ENCODE measurements at regions not wholly inside any gene's neighbourhood (a gene's known extent, or its start where the extent isn't known, plus 50 kb on each side); places are given as distances from the start of the nearest gene placed in this dataset.

DNA sequence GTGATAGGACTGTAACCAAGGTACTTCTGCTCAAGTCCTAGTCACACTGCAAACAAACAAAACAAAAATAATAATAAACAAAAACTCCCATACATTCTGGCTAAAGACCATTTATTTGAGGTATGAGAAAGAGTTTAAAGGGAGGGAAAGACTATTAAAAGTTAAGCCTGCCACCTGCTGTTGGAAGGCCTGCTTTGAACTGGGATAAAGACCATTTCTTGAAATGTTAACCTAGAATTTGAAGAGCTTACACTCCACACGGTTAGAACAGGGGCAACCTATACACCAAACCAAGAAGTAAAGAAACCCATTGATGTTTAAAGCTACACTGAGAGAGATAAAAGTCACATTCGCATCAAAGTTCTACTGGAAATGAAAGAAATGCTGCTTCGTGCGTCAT lies 548.7 kb upstream of the DIPK2B start:
- no peaks in the 10 kb centered on the region for H3K27me3 ChIP-seq (ENCODE audit: insufficient read depth, poor library complexity, severe bottlenecking)
- no peak overlapping the region for H3K4me3 ChIP-seq (replicated peaks; ENCODE audit: insufficient read depth, low read length)
- TF ChIP-seq SPI1 (IDR thresholded peaks at IDR 0.05; ENCODE audit: borderline replicate concordance, low read depth) (no peak), POLR2AphosphoS5 (IDR thresholded peaks at IDR 0.05; ENCODE audit: low read depth) (no peak), GABPA (IDR thresholded peaks at IDR 0.05; ENCODE audit: low read depth) (no peak)
- TF ChIP-seq, protein P1, sequence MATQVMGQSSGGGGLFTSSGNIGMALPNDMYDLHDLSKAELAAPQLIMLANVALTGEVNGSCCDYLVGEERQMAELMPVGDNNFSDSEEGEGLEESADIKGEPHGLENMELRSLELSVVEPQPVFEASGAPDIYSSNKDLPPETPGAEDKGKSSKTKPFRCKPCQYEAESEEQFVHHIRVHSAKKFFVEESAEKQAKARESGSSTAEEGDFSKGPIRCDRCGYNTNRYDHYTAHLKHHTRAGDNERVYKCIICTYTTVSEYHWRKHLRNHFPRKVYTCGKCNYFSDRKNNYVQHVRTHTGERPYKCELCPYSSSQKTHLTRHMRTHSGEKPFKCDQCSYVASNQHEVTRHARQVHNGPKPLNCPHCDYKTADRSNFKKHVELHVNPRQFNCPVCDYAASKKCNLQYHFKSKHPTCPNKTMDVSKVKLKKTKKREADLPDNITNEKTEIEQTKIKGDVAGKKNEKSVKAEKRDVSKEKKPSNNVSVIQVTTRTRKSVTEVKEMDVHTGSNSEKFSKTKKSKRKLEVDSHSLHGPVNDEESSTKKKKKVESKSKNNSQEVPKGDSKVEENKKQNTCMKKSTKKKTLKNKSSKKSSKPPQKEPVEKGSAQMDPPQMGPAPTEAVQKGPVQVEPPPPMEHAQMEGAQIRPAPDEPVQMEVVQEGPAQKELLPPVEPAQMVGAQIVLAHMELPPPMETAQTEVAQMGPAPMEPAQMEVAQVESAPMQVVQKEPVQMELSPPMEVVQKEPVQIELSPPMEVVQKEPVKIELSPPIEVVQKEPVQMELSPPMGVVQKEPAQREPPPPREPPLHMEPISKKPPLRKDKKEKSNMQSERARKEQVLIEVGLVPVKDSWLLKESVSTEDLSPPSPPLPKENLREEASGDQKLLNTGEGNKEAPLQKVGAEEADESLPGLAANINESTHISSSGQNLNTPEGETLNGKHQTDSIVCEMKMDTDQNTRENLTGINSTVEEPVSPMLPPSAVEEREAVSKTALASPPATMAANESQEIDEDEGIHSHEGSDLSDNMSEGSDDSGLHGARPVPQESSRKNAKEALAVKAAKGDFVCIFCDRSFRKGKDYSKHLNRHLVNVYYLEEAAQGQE (IDR thresholded peaks at IDR 0.05; ENCODE audit: insufficient replicate concordance, low read depth), result no peak
- TF ChIP-seq, protein P2, sequence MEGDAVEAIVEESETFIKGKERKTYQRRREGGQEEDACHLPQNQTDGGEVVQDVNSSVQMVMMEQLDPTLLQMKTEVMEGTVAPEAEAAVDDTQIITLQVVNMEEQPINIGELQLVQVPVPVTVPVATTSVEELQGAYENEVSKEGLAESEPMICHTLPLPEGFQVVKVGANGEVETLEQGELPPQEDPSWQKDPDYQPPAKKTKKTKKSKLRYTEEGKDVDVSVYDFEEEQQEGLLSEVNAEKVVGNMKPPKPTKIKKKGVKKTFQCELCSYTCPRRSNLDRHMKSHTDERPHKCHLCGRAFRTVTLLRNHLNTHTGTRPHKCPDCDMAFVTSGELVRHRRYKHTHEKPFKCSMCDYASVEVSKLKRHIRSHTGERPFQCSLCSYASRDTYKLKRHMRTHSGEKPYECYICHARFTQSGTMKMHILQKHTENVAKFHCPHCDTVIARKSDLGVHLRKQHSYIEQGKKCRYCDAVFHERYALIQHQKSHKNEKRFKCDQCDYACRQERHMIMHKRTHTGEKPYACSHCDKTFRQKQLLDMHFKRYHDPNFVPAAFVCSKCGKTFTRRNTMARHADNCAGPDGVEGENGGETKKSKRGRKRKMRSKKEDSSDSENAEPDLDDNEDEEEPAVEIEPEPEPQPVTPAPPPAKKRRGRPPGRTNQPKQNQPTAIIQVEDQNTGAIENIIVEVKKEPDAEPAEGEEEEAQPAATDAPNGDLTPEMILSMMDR (IDR thresholded peaks at IDR 0.05; ENCODE audit: insufficient read depth, low read length), result no peak

DNA sequence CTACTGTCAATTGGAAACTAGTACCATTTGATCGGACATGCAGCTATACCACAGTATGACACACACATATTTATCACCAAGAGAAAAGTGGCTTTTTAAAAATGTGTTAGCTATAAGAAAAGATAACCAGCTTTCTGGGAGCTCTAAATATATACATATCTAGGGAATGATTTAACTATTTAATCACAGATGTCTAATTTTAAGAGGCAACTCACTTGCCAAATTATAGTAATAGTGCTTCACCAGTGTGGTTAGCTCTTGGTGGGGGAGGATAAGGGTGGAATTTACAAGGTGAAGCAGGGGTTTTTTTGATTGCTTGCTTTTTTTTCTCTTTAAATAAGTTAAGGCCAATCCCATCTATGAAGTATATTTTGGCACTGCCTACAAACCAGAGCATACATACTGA lies 547.7 kb upstream of the DIPK2B start:
- Histone ChIP-seq H3K27ac (replicated peaks) (no peak overlapping the region), H3K4me3 (replicated peaks; ENCODE audit: insufficient read depth, low read length) (no peak overlapping the region), H3K27me3 (ENCODE audit: insufficient read depth, poor library complexity, severe bottlenecking) (no peaks in the 10 kb centered on the region)
- no peak for DNase-seq (ENCODE audit: low read depth in 1 of 2, low spot score in 1 of 2)
- TF ChIP-seq, protein P1 (IDR thresholded peaks at IDR 0.05; ENCODE audit: insufficient replicate concordance, low read depth), result no peak
- no peak for TF ChIP-seq SPI1 (IDR thresholded peaks at IDR 0.05; ENCODE audit: borderline replicate concordance, low read depth)
- no peak for TF ChIP-seq POLR2AphosphoS5 (IDR thresholded peaks at IDR 0.05; ENCODE audit: low read depth)
- no peak for TF ChIP-seq GABPA (IDR thresholded peaks at IDR 0.05; ENCODE audit: low read depth)
- TF ChIP-seq, protein P2 (IDR thresholded peaks at IDR 0.05; ENCODE audit: insufficient read depth, low read length), result no peak

More for the DNA sequence above, 548.7 kb upstream of the DIPK2B start:
- no peak for DNase-seq (ENCODE audit: low read depth in 1 of 2, low spot score in 1 of 2)
- peak overlapping the region; percentile 18 for H3K27ac ChIP-seq (replicated peaks)

GRCh38 chrX:45747905-45748304 lies 547.2 kb upstream of the DIPK2B start:
- Histone ChIP-seq H3K27me3 (ENCODE audit: insufficient read depth, poor library complexity, severe bottlenecking) (no peaks in the 10 kb centered on the region), H3K27ac (replicated peaks) (no peak overlapping the region), H3K4me3 (replicated peaks; ENCODE audit: insufficient read depth, low read length) (no peak overlapping the region)
- TF ChIP-seq, protein P2 (IDR thresholded peaks at IDR 0.05; ENCODE audit: insufficient read depth, low read length), result no peak
- no peak for TF ChIP-seq POLR2AphosphoS5 (IDR thresholded peaks at IDR 0.05; ENCODE audit: low read depth)
- no peak for DNase-seq (ENCODE audit: low read depth in 1 of 2, low spot score in 1 of 2)

GRCh38 chrX:45745479-45745878 lies 544.8 kb upstream of the DIPK2B start:
- H3K27me3 ChIP-seq (ENCODE audit: insufficient read depth, poor library complexity, severe bottlenecking), result no peaks in the 10 kb centered on the region
- H3K27ac ChIP-seq (replicated peaks), result no peak overlapping the region
- H3K4me3 ChIP-seq (replicated peaks; ENCODE audit: insufficient read depth, low read length), result no peak overlapping the region
- TF ChIP-seq SPI1 (IDR thresholded peaks at IDR 0.05; ENCODE audit: borderline replicate concordance, low read depth) (no peak), GABPA (IDR thresholded peaks at IDR 0.05; ENCODE audit: low read depth) (no peak), POLR2AphosphoS5 (IDR thresholded peaks at IDR 0.05; ENCODE audit: low read depth) (no peak)
- TF ChIP-seq, protein P2 (IDR thresholded peaks at IDR 0.05; ENCODE audit: insufficient read depth, low read length), result no peak
- TF ChIP-seq, protein P1 (IDR thresholded peaks at IDR 0.05; ENCODE audit: insufficient replicate concordance, low read depth), result no peak
- DNase-seq (ENCODE audit: low read depth in 1 of 2, low spot score in 1 of 2), result no peak
